Neural progenitor cell (in vitro differentiated cells): ENCODE measurements at regions not wholly inside any gene's neighbourhood (a gene's known extent, or its start where the extent isn't known, plus 50 kb on each side); places are given as distances from the start of the nearest gene placed in this dataset.

Experiments
- DNase-seq: peaks from one replicate; pipeline ENCODE4 v3.0.0-alpha.2; 2016; ENCODE audit warnings: low spot score
- H2AFZ ChIP-seq: fragments of 200-600 bp; sonication (generic); replicated peaks from 2 replicates; pipeline ENCODE4 v1.6.1; 2016; ENCODE audit warnings: antibody characterized with exemption
- H3F3A ChIP-seq: fragments of 200-600 bp; sonication (generic); 2 replicates; pipeline ENCODE4 v1.6.1; 2016; ENCODE audit warnings: antibody characterized with exemption, low read depth
- H3K27ac ChIP-seq: fragments of 200-600 bp; sonication (generic); 2 replicates; pipeline ENCODE4 v1.5.1; 2016; ENCODE audit warnings: mild to moderate bottlenecking
- H3K27me3 ChIP-seq: fragments of 200-600 bp; sonication (generic); 2 replicates; pipeline ENCODE4 v1.6.1; 2016; ENCODE audit warnings: mild to moderate bottlenecking, moderate library complexity
- H3K36me3 ChIP-seq: fragments of 200-600 bp; sonication (generic); 2 replicates; pipeline ENCODE4 v1.5.1; 2016
- H3K4me1 ChIP-seq: fragments of 200-600 bp; sonication (generic); 2 replicates; pipeline ENCODE4 v1.6.1; 2016; ENCODE audit warnings: mixed run types
- H3K4me2 ChIP-seq: fragments of 200-600 bp; sonication (generic); 2 replicates; pipeline ENCODE4 v1.6.1; 2016
- H3K4me3 ChIP-seq: fragments of 200-600 bp; sonication (generic); 2 replicates; pipeline ENCODE4 v1.5.1; 2016
- H3K79me2 ChIP-seq: fragments of 200-600 bp; sonication (generic); 2 replicates; pipeline ENCODE4 v1.6.1; 2016; ENCODE audit warnings: low read depth
- H3K9ac ChIP-seq: fragments of 200-600 bp; sonication (generic); 2 replicates; pipeline ENCODE4 v1.6.1; 2016
- H3K9me3 ChIP-seq: fragments of 200-600 bp; sonication (generic); 2 replicates; pipeline ENCODE4 v1.5.1; 2016; ENCODE audit warnings: low read depth
- H4K20me1 ChIP-seq: fragments of 200-600 bp; sonication (generic); 2 replicates; pipeline ENCODE4 v1.6.1; 2016; ENCODE audit warnings: low read depth
- H3K27ac Mint-ChIP-seq: 3 replicates; pipeline ENCODE4 v1.8.0; 2021; ENCODE audit warnings: mixed read lengths
- H3K27me3 Mint-ChIP-seq: 2 replicates; pipeline ENCODE4 v1.8.0; 2022; ENCODE audit warnings: low read depth, mild to moderate bottlenecking, inconsistent platforms, moderate library complexity, mixed read lengths; ENCODE audit not compliant: insufficient read depth
- H3K36me3 Mint-ChIP-seq: 3 replicates; pipeline ENCODE4 v1.8.0; 2021; ENCODE audit warnings: mixed read lengths
- H3K4me1 Mint-ChIP-seq: 3 replicates; pipeline ENCODE4 v1.8.0; 2021; ENCODE audit warnings: mixed read lengths
- H3K4me3 Mint-ChIP-seq: 3 replicates; pipeline ENCODE4 v1.8.0; 2021; ENCODE audit warnings: mild to moderate bottlenecking, moderate library complexity, mixed read lengths
- H3K9me3 Mint-ChIP-seq: 3 replicates; pipeline ENCODE4 v1.8.0; 2020; ENCODE audit warnings: mixed read lengths
- EZH2 ChIP-seq: fragments of 200-600 bp; sonication (generic); IDR thresholded peaks from 2 replicates; pipeline ENCODE4 v1.6.1; 2017; ENCODE audit warnings: antibody characterized with exemption, mild to moderate bottlenecking, moderate library complexity
- EZH2phosphoT487 ChIP-seq: fragments of 200-600 bp; sonication (generic); IDR thresholded peaks from 2 replicates; pipeline ENCODE4 v1.6.1; 2017; ENCODE audit warnings: antibody characterized with exemption
- TF ChIP-seq, protein P1 (sequence below): fragments of 200-600 bp; sonication (generic); IDR thresholded peaks from 2 replicates; pipeline ENCODE4 v1.5.1; 2017; ENCODE audit warnings: antibody characterized with exemption, mild to moderate bottlenecking

DNA sequence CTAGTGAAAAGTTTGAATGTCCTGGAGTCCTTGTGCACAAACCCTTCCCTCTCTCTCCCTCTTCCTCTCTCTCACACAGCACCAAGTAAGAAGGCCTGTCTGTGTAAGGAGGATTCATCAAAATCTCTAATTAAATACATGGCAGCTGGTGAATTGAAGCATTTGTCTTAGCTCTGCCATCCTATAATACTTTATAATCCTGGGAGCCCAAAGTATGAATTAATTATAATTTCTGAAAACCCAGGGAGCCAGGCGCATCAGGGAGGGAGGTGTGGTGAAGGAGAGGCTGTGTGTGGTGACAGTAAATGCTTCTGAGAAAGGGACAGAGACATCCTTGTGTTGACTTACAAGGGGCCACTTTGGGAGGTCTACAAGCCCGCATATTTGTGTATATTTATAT is 691.4 kb upstream of the EEF2KMT start:
- H3K4me3 ChIP-seq, result no peak overlapping the region
- no peak for DNase-seq
- H4K20me1 ChIP-seq, result no peaks in the 10 kb centered on the region
- H3K79me2 ChIP-seq, result no peaks in the 10 kb centered on the region
- Mint-ChIP-seq H3K27me3 (peaks cover 11% of the 10 kb centered on the region), H3K27ac (no peak overlapping the region), H3K36me3 (no peaks in the 10 kb centered on the region), H3K4me1 (peaks cover 7% of the 10 kb centered on the region), H3K9me3 (no peaks in the 10 kb centered on the region), H3K4me3 (no peak overlapping the region)
- no peaks in the 10 kb centered on the region for H3F3A ChIP-seq
- H3K9me3 ChIP-seq, result no peaks in the 10 kb centered on the region
- H3K27ac ChIP-seq, result no peak overlapping the region
- H3K9ac ChIP-seq, result no peak overlapping the region
- peaks cover 3% of the 10 kb centered on the region for H3K4me1 ChIP-seq
- H3K36me3 ChIP-seq, result no peaks in the 10 kb centered on the region
- no peak overlapping the region for H2AFZ ChIP-seq
- H3K27me3 ChIP-seq, result no peaks in the 10 kb centered on the region
- no peak overlapping the region for H3K4me2 ChIP-seq
- TF ChIP-seq EZH2phosphoT487 (no peak), EZH2 (no peak)
- TF ChIP-seq, protein P1, sequence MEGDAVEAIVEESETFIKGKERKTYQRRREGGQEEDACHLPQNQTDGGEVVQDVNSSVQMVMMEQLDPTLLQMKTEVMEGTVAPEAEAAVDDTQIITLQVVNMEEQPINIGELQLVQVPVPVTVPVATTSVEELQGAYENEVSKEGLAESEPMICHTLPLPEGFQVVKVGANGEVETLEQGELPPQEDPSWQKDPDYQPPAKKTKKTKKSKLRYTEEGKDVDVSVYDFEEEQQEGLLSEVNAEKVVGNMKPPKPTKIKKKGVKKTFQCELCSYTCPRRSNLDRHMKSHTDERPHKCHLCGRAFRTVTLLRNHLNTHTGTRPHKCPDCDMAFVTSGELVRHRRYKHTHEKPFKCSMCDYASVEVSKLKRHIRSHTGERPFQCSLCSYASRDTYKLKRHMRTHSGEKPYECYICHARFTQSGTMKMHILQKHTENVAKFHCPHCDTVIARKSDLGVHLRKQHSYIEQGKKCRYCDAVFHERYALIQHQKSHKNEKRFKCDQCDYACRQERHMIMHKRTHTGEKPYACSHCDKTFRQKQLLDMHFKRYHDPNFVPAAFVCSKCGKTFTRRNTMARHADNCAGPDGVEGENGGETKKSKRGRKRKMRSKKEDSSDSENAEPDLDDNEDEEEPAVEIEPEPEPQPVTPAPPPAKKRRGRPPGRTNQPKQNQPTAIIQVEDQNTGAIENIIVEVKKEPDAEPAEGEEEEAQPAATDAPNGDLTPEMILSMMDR, result no peak

DNA sequence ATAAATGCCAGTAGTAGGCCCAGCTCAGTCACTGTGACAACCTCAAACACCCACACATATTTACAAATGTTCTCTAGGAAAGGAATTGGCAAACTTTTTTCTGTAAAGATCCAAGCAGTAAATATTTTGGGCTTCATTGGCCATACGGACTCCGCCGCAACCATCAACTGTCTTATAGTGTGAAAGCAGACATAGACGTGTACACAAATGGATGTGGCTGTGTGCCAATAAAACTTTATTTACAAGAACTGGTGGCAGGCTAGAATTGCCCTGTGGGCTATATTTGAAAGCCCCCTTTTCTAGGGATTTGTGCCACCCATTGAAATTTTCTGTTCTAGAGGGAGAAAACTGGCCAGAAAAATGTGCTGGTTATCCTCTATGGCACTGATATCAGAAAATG is 683.8 kb upstream of the EEF2KMT start:
- H3K9me3 Mint-ChIP-seq, result no peaks in the 10 kb centered on the region
- H3K27ac Mint-ChIP-seq, result no peak overlapping the region
- H3K36me3 Mint-ChIP-seq, result no peaks in the 10 kb centered on the region
- no peaks in the 10 kb centered on the region for H3K4me1 Mint-ChIP-seq
- no peaks in the 10 kb centered on the region for H3K79me2 ChIP-seq
- no peaks in the 10 kb centered on the region for H4K20me1 ChIP-seq
- no peaks in the 10 kb centered on the region for H3K9me3 ChIP-seq
- DNase-seq, result no peak
- no peak overlapping the region for H3K9ac ChIP-seq
- no peak overlapping the region for H3K27ac ChIP-seq
- H3K4me3 ChIP-seq, result no peak overlapping the region
- no peaks in the 10 kb centered on the region for H3K4me1 ChIP-seq
- no peak overlapping the region for H3K4me2 ChIP-seq
- no peak overlapping the region for H2AFZ ChIP-seq
- H3K4me3 Mint-ChIP-seq, result no peak overlapping the region
- TF ChIP-seq, protein P1, result no peak
- TF ChIP-seq EZH2phosphoT487, result no peak
- no peak for TF ChIP-seq EZH2
- H3K27me3 ChIP-seq, result no peaks in the 10 kb centered on the region
- peaks cover 9% of the 10 kb centered on the region for H3K27me3 Mint-ChIP-seq
- no peaks in the 10 kb centered on the region for H3K36me3 ChIP-seq
- H3F3A ChIP-seq, result no peaks in the 10 kb centered on the region

DNA sequence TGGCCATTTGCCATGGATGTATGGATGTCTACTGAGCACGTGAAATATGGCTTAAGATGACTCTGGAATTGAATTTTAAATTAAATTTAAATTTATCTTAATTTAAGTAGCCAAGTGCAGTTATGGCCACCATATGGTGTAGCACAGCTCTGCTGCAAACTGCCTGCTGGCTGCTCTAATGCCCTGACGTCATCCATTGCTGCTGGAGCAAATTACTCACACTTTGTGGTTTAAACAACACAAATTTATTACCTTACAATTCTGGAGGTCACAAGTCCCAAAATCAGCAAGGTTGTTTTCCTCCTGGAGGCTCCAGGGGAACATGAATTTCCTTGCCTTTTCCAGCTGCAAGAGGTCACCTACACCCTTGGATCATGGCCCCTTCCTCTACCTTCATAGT is 679.3 kb upstream of the EEF2KMT start:
- Histone ChIP-seq H3K36me3 (no peaks in the 10 kb centered on the region), H3K4me1 (no peaks in the 10 kb centered on the region), H3K9me3 (no peaks in the 10 kb centered on the region), H3K4me2 (no peak overlapping the region), H3K9ac (no peak overlapping the region), H3K27ac (no peak overlapping the region), H3F3A (no peaks in the 10 kb centered on the region), H4K20me1 (no peaks in the 10 kb centered on the region), H3K4me3 (no peak overlapping the region), H3K27me3 (no peaks in the 10 kb centered on the region), H3K79me2 (no peaks in the 10 kb centered on the region), H2AFZ (no peak overlapping the region)
- Mint-ChIP-seq H3K27me3 (no peaks in the 10 kb centered on the region), H3K27ac (no peak overlapping the region), H3K36me3 (no peaks in the 10 kb centered on the region), H3K9me3 (no peaks in the 10 kb centered on the region), H3K4me1 (no peaks in the 10 kb centered on the region), H3K4me3 (no peak overlapping the region)
- TF ChIP-seq, protein P1, result no peak
- no peak for TF ChIP-seq EZH2
- no peak for TF ChIP-seq EZH2phosphoT487
- DNase-seq, result no peak

DNA sequence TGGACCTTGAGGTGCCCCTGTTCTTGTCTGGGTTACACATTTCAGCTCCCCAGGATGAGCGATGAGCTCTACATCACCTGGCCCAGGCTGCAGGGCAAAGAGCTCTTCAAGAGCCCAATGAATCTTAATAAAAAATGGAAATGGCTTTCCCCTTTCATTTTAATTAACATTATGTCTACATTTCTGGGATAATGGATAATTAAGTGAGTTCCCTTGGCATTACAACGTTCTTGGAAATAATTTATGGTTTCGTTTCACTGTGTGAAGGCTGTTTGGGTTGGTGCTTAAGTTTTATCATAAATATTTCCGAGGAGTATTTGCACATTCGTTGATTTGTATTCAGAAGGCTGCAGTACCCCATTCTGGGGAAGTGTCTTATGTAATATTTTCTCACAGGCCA is 678.3 kb upstream of the EEF2KMT start:
- Histone ChIP-seq H3K79me2 (no peaks in the 10 kb centered on the region), H3K4me3 (no peak overlapping the region), H4K20me1 (no peaks in the 10 kb centered on the region), H3K27me3 (no peaks in the 10 kb centered on the region), H2AFZ (no peak overlapping the region), H3K4me1 (no peaks in the 10 kb centered on the region), H3K36me3 (no peaks in the 10 kb centered on the region), H3K9me3 (no peaks in the 10 kb centered on the region), H3K27ac (no peak overlapping the region), H3K4me2 (no peak overlapping the region), H3K9ac (no peak overlapping the region), H3F3A (no peaks in the 10 kb centered on the region)
- DNase-seq, result no peak
- Mint-ChIP-seq H3K4me1 (no peaks in the 10 kb centered on the region), H3K27me3 (no peaks in the 10 kb centered on the region), H3K27ac (no peak overlapping the region), H3K4me3 (no peak overlapping the region), H3K9me3 (no peaks in the 10 kb centered on the region), H3K36me3 (no peaks in the 10 kb centered on the region)
- TF ChIP-seq, protein P1, result no peak
- TF ChIP-seq EZH2phosphoT487 (no peak), EZH2 (no peak)
